Mesodermal cell (in vitro differentiated cells): ENCODE measurements at regions not wholly inside any gene's neighbourhood (a gene's known extent, or its start where the extent isn't known, plus 50 kb on each side); places are given as distances from the start of the nearest gene placed in this dataset.
"Not testable (repeated sequence)": the region's sequence is repeated elsewhere in the genome, so short reads cannot be mapped to it uniquely, and the experiment has no call there.

ENCODE experiments used
- H3K27ac ChIP-seq: 2 replicates; pipeline ENCODE4 v1.7.0; 2013; ENCODE audit warnings: mild to moderate bottlenecking, low read depth, low read length, moderate library complexity; ENCODE audit not compliant: severe bottlenecking
- H3K36me3 ChIP-seq: 2 replicates; pipeline ENCODE4 v1.7.1; 2013; ENCODE audit warnings: mild to moderate bottlenecking, low read length, moderate library complexity; ENCODE audit not compliant: control insufficient read depth, insufficient read depth
- H3K4me1 ChIP-seq: one replicate; pipeline ENCODE4 v1.7.1; 2013; ENCODE audit warnings: mild to moderate bottlenecking, low read length; ENCODE audit not compliant: insufficient read depth, control insufficient read depth, poor library complexity, severe bottlenecking
- H3K4me3 ChIP-seq: 2 replicates; pipeline ENCODE4 v1.7.0; 2013; ENCODE audit warnings: low read length, control low read depth, mild to moderate bottlenecking; ENCODE audit not compliant: insufficient read depth, poor library complexity, severe bottlenecking; ENCODE audit errors: extremely low read depth
- H3K9me3 ChIP-seq: 2 replicates; pipeline ENCODE4 v1.7.1; 2013; ENCODE audit warnings: mild to moderate bottlenecking, low read length, moderate library complexity; ENCODE audit not compliant: control insufficient read depth
- WGBS, 2 experiments: methylation state at CpG; one replicate each; pipeline ENCODE4 v1.1.5; 2013; ENCODE audit warnings: missing lambda C conversion rate in 2 of 2; ENCODE audit not compliant: insufficient coverage in 2 of 2; 5-methylcytosine and 5-hydroxymethylcytosine counted together

DNA sequence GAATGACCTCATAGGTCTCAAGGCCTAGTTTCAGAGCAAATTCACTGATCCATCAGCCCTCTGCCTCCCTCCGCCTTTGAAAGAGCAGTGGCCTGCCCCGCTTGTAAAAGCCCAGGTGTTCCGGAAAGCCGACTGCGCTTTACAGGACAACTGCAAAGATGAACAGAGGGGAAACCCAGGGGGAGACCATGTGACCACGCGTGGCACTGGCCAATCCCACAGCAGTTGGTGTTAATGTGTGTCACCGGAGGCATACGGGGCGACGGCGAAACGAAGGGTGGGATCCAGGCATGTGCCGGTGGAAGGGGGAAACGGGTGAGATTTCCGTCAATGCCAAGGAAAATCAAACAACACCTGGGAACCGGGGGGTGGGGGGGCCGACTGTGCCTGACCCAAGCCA lies 684.4 kb upstream of the TPTE start:
- not testable (repeated sequence) for H3K4me1 ChIP-seq, H3K4me3 ChIP-seq, H3K36me3 ChIP-seq, H3K27ac ChIP-seq
- H3K9me3 ChIP-seq, result peaks cover 24% of the 10 kb centered on the region
- WGBS, 2 experiments, result 90% methylated on average over 5 of the region's 18 CpGs; no CpG with 5 or more reads in 1 of the 2 experiments

DNA sequence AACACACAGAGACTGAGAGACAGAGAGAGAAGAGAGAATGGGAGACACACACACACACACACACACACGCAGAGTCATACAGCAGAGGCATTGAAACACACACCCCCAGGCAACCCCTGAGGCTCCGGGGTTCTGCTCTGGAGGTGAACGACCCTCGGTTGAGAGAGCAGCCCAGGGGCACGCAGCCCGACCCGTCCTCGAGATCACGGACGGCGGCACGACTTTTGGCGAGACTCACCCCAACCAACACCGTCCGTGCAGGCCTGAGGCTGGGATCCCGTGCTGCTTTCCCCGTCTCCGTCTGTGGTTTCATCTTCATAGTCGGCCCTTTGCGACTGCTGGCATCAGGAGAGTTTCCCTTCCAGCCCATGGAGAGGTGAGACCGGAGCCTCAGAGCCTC lies 683.9 kb upstream of the TPTE start:
- 82% methylated on average over 18 to 20 of the region's 21 CpGs for WGBS, 2 experiments
- not testable (repeated sequence) for H3K4me1 ChIP-seq, H3K27ac ChIP-seq, H3K36me3 ChIP-seq, H3K4me3 ChIP-seq
- peaks cover 24% of the 10 kb centered on the region for H3K9me3 ChIP-seq

DNA sequence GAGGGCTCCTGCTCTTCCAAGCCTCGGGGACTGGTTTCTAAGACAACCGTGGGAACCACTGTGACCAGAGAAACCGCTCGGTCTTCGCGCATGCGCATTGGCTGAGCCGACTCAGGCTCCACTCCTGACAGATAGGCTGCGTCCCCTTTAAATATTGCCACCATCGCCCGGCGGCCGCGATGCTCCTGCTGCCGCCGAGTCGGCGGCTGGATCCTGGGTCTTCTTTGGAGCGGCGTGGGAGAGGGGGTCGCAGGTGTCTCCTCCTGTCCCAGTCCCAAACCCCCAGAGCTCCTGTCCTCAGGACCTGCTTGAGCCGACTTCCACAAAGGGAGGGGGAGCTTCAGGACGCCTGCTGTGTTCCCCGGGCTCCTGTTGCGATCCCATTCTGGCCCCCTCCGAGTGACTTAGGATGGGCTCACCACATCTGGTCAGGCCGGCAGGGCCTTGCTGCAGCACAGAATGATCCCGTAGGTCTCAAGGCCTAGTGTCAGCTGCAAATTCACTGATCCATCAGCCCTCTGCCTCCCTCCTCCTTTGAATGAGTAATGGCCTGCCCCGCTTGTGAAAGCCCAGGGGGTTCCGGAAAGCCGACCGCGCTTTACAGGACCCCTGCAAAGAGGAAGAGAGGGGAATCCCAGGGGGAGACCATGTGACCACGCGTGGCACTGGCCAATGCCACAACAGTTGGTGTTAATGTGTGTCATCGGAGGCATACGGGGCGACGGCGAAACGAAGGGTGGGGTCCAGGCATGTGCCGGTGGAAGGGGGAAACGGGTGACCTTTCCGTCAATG lies 683.2 kb upstream of the TPTE start:
- H3K36me3 ChIP-seq, result no peaks in the 10 kb centered on the region
- peaks cover 26% of the 10 kb centered on the region for H3K9me3 ChIP-seq
- no peak overlapping the region for H3K4me3 ChIP-seq
- no peaks in the 10 kb centered on the region for H3K4me1 ChIP-seq
- WGBS, 2 experiments, result 88 to 89% methylated on average over 44 of the region's 44 CpGs
- no peak overlapping the region for H3K27ac ChIP-seq

DNA sequence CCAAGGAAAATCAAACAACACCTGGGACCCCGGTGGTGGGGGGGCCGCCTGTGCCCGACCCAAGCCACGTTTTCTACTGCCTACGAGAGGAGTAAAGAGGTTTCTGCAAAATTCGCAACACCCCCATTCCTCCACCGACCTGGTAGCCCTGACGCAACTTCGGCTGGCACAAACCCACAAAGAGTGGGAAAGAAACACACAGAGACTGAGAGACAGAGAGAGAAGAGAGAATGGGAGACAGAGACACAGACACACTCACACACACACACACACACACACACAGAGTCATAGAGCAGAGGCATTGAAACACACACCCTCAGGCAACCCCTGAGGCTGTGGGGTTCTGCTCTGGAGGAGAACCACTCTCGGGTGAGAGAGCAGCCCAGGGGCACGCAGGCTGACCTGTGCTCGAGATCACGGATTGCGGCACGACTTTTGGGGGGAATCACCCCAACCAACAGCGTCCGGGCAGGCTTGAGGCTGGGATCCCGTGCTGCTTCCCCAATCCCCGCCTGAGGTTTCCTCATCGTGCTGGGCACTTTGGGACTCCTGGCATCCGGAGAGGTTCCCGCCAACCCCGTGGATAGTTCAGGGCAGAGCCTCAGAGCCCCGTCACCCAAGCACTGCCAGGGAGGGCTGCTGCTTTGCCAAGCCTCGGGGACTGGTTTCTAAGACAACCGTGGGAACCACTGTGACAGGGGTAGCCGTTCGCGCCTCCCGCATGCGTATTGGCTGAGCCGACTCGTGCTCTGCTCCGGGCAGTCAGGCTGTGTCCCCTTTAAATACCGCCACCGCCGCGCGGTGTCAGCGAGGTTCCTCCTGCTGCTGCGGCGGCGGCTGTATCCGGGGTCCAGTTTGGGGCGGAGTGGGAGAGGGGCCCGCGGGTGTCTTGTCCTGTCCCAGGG lies 682.4 kb upstream of the TPTE start:
- 81 to 86% methylated on average over 41 to 44 of the region's 47 CpGs for WGBS, 2 experiments

DNA sequence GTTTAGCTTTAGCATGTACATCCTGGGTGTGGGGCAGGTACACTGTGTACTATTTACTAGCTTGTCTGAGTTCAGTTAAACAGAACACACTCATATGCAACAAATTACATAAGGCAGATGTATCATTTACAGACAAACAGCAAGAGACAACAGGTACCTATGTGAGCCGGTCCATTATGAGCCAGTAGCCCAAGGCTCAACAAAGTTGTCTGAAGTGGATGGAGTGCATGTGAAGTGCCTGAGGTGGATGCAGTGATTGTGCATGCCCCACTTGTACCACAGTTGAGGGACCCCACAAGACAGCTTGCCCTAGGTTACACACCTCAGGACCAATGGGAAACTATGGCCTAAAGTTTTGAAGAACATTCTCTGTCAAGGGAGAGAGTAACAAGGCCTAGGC lies 677.3 kb upstream of the TPTE start:
- not testable (repeated sequence) for H3K27ac ChIP-seq
- H3K9me3 ChIP-seq, result peaks cover 54% of the 10 kb centered on the region
- 63 to 86% methylated on average over 1 of the region's 1 CpG for WGBS, 2 experiments

More for the DNA sequence above, 682.4 kb upstream of the TPTE start:
- Histone ChIP-seq H3K4me3 (no peak overlapping the region), H3K4me1 (no peaks in the 10 kb centered on the region), H3K27ac (no peak overlapping the region), H3K36me3 (no peaks in the 10 kb centered on the region), H3K9me3 (peaks cover 31% of the 10 kb centered on the region)

DNA sequence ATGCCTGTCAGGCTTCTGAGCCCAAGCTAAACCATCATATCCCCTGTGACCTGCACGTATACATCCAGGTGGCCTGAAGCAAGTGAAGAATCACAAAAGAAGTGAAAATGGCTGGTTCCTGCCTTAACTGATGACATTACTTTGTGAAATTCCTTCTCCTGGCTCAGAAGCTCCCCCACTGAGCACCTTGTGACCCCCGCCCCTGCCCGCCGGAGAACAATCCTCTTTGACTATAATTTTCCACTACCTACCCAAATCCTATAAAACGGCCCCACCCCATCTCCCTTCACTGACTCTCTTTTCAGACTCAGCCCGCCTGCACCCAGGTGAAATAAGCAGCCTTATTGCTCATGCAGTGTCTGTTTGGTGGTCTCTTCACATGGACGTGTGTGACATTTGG lies 673.9 kb upstream of the TPTE start:
- H3K27ac ChIP-seq, H3K4me3 ChIP-seq, H3K36me3 ChIP-seq, H3K4me1 ChIP-seq: not testable (repeated sequence)
- H3K9me3 ChIP-seq, result peaks cover 56% of the 10 kb centered on the region
- 75 to 80% methylated on average over 4 to 5 of the region's 7 CpGs for WGBS, 2 experiments

More for the DNA sequence above, 677.3 kb upstream of the TPTE start:
- H3K4me3 ChIP-seq, H3K4me1 ChIP-seq, H3K36me3 ChIP-seq: not testable (repeated sequence)

DNA sequence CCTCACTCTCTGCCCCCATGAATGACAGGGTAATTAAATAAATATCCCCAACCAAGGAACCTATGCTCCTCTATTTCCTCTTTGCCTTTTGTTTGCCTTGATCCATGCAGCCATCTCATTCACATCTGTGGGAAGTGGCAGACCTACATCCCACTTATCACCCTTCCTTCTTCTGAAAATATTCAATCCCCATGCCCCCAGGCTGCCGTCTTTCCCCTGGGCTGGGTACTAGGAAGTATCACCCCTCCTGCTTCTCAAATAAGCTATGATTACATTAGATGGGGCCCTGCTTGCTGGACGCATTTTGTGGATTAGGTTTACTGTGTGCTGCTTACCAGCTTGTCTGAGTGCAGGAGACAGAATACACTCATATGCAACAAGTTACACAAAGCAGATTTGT lies 670.2 kb upstream of the TPTE start:
- peaks cover 39% of the 10 kb centered on the region for H3K9me3 ChIP-seq
- H3K4me1 ChIP-seq, H3K36me3 ChIP-seq, H3K4me3 ChIP-seq, H3K27ac ChIP-seq: not testable (repeated sequence)
- 50 to 78% methylated on average over 1 of the region's 2 CpGs for WGBS, 2 experiments

DNA sequence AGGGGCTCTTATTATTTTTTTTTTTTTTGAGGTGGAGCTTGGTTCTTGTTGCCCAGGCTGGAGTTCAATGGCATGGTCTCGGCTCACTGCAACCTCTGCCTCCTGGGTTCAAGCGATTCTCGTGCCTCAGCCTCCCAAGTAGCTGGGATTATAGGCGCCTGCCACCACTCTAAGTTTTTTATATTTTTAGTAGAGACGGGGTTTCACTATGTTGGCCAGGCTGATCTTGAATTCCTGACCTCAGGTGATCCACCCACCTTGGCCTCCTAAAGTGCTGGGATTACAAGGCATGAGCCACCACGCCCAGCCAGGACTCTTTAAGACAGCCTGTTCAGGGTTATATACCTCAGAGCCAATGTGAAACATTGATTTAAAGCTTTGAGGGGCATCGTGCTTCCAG lies 669.7 kb upstream of the TPTE start:
- H3K4me1 ChIP-seq, H3K36me3 ChIP-seq, H3K27ac ChIP-seq, H3K4me3 ChIP-seq: not testable (repeated sequence)
- H3K9me3 ChIP-seq, result peaks cover 35% of the 10 kb centered on the region
- WGBS, 2 experiments, result 52 to 59% methylated on average over 4 to 5 of the region's 7 CpGs

DNA sequence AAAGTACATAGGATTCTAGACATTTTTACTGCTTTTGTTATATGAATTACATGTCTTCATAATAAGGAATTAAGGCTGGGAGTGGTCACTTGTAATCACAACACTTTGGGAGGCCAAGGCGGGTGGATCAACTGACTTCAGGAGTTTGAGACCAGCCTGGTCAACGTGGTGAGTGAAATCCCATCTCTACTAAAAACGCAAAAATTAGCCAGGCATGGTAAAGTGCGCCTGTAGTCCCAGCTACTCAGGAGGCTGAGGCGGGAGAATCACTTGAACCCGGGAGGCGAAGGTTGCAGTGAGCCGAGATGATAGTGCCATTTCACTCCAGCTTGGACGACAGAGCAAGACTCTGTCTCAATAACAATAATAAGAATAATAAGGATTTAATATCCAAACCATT lies 663.8 kb upstream of the TPTE start:
- peaks cover 23% of the 10 kb centered on the region for H3K9me3 ChIP-seq
- WGBS, 2 experiments, result 54 to 76% methylated on average over 6 to 8 of the region's 9 CpGs
- not testable (repeated sequence) for H3K27ac ChIP-seq, H3K4me3 ChIP-seq, H3K36me3 ChIP-seq, H3K4me1 ChIP-seq

DNA sequence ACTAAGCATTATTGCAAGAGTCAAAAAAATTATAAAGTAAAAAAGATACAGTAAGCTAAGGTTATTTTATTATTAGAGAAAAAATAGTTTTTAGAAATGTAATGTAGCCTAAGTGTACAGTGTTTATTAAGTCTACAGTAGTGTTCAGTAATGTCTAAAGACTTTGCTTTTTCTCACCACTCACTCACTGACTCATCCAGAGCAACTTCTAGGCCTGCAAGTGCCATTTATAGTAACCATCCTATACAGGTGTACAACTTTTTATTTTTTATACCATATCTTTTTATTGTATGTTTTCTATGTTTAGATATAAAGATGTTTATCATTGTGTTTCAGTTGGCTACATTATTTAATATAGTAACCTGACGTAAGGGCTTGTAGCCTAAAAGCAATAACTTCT lies 661.5 kb upstream of the TPTE start:
- H3K4me3 ChIP-seq, H3K27ac ChIP-seq, H3K4me1 ChIP-seq, H3K36me3 ChIP-seq: not testable (repeated sequence)
- WGBS, 2 experiments, result no CpG with 5 or more reads among the region's 1 CpG
- H3K9me3 ChIP-seq, result peaks cover 34% of the 10 kb centered on the region

DNA sequence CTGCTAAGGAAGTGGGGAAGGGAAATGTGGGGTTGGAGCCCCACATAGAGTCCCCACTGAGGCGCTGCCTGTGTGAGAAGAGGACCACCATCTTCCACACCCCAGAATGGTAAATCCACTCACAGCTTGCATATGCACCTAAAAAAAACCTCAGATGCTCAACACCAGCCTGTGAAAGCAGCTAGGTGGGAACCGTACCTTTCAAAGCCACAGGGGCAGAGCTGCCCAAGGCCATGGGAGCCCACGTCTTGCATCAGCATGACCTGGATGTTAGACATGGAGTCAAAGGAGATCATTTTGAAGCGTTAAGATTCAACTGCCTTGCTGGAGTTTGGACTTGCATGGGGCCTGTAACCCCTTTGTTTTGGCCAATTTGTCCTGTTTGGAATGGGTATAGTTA lies 658.9 kb upstream of the TPTE start:
- not testable (repeated sequence) for H3K4me3 ChIP-seq, H3K4me1 ChIP-seq, H3K36me3 ChIP-seq, H3K27ac ChIP-seq
- WGBS, 2 experiments, result 65 to 70% methylated on average over 3 of the region's 4 CpGs
- peaks cover 23% of the 10 kb centered on the region for H3K9me3 ChIP-seq
